ENCODE measurements at regions not wholly inside any gene's neighbourhood (a gene's known extent, or its start where the extent isn't known, plus 50 kb on each side); places are given as distances from the start of the nearest gene placed in this dataset.
"Not testable (repeated sequence)": the region's sequence is repeated elsewhere in the genome, so short reads cannot be mapped to it uniquely, and the experiment has no call there.

DNA sequence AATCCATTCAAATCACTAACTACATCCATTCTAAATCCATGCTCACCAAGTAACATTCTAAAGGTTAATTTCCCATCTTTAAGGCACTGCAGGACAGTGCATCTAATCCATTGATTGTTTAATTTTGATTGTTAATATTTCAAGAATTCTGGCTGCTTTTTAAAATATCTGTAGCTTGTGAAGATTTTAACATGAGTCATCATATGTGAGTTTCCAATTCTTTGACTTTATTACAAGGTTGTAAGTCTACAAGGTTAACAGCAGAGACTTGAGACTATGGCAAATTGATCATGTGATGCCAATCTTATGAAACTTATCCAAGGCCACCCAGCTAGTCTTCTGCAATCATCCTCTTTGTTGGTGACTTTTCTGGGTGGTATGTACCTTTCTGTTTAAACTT is 349.2 kb upstream of the ZC3H15 start:
- no peaks in the 10 kb centered on the region for H4K20me1 ChIP-seq
- no peaks in the 10 kb centered on the region for H3K36me3 ChIP-seq
- no peak for TF ChIP-seq Cebpa-rat (IDR thresholded peaks at IDR 0.05)
- H3K4me3 ChIP-seq, result no peak overlapping the region
- no peaks in the 10 kb centered on the region for H3K4me1 ChIP-seq
- no peak overlapping the region for H3K4me2 ChIP-seq
- H3K27ac ChIP-seq, result no peak overlapping the region
- no peaks in the 10 kb centered on the region for H3K27me3 ChIP-seq
- H3K9ac ChIP-seq, result no peak overlapping the region
- no peaks in the 10 kb centered on the region for H3K9me3 ChIP-seq

DNA sequence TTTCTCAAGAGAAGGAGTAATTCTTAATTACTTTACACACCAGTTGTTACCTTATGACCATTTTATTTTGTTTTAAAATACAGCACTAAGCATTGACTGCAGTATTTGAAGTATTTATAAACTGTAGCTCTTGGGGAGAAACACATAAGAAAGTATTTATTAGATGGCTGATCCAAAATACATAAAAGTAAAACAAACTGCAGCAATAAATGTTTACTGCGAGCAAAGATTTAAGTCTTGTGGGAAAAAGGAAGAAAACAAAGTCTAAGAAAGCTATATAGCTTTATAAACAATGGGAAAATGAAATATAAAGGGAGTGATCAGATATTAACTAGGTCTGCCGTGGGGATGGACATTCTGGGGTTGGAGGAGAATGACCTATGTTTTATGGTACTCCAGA is 347.2 kb upstream of the ZC3H15 start:
- Histone ChIP-seq H3K4me2 (no peak overlapping the region), H3K4me3 (no peak overlapping the region), H3K9ac (no peak overlapping the region), H4K20me1 (no peaks in the 10 kb centered on the region), H3K4me1 (no peaks in the 10 kb centered on the region), H3K36me3 (no peaks in the 10 kb centered on the region), H3K27me3 (no peaks in the 10 kb centered on the region), H3K27ac (no peak overlapping the region), H3K9me3 (no peaks in the 10 kb centered on the region)
- TF ChIP-seq Cebpa-rat (IDR thresholded peaks at IDR 0.05), result no peak

DNA sequence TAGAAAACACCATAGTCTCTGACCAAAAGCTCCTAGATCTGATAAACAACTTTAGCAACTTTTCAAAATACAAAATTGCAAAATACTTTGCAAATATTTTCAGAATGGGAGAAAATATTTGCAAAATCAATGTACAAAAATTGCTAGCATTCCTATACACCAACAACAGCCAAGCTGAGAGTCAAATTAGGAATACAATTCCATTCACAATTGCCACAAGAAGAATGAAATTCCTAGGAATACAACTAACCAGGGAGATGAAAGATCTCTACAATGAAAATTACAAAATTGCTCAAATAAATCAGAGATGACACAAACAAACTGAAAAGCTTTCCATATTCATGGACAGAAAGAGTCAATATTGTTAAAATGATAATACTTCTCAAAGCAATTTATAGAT is 327.0 kb upstream of the ZC3H15 start:
- no peak overlapping the region for H3K27ac ChIP-seq
- H3K4me2 ChIP-seq, result no peak overlapping the region
- H3K9me3 ChIP-seq, result peaks cover 55% of the 10 kb centered on the region
- H3K4me1 ChIP-seq, result no peaks in the 10 kb centered on the region
- H3K27me3 ChIP-seq, result no peaks in the 10 kb centered on the region
- H3K9ac ChIP-seq, result no peak overlapping the region
- H3K36me3 ChIP-seq, result no peaks in the 10 kb centered on the region
- TF ChIP-seq Cebpa-rat (IDR thresholded peaks at IDR 0.05), result no peak
- H4K20me1 ChIP-seq, result no peaks in the 10 kb centered on the region
- no peak overlapping the region for H3K4me3 ChIP-seq

DNA sequence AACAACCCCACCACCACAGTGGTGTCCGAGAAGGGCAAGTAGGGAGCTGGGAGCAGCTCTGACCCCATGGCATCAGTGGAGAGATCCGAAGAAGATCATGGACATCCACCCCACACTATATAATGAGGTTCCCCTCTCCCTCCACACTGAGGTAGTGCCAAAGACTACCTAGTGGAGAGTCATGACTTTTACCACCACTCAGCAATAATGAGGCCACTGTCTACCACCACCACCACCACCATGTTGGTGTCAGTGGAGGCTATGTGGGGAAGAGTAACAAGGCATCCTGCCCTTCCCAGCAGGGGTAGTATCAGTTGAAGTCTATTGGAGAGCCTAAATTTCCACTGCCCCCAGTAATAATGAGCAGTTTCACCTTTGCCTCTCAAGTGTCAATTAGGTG is 321.7 kb upstream of the ZC3H15 start:
- no peaks in the 10 kb centered on the region for H3K27me3 ChIP-seq
- H4K20me1 ChIP-seq, result no peaks in the 10 kb centered on the region
- 0 out of 2 replicates have a peak, but pooled peaks cover 5% of the 10 kb centered on the region for H3K36me3 ChIP-seq
- no peak overlapping the region for H3K4me3 ChIP-seq
- no peak overlapping the region for H3K4me2 ChIP-seq
- H3K9me3 ChIP-seq, result peaks cover 27% of the 10 kb centered on the region
- no peak overlapping the region for H3K27ac ChIP-seq
- TF ChIP-seq Cebpa-rat (IDR thresholded peaks at IDR 0.05), result no peak
- H3K9ac ChIP-seq, result no peak overlapping the region
- no peaks in the 10 kb centered on the region for H3K4me1 ChIP-seq

DNA sequence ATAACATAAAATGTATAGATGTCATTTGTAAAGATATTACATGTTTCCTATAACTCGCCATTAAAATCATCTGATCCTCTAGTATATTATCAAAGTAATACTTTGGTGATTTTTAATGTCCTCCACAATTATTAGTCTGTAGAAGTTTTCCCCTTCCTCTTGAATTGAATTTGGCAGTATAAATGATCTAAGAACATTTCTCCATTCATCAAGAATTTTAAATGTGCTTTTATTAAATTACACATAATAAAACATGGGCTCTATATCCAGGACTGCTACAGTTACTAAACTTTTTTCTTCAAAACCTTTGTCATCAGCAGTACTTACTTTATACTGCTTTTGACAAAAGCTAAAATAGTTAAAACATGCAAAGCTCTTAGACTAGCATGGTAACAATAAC is 315.4 kb upstream of the ZC3H15 start:
- Histone ChIP-seq H3K4me1 (no peaks in the 10 kb centered on the region), H3K27me3 (no peaks in the 10 kb centered on the region), H3K4me3 (no peak overlapping the region), H4K20me1 (no peaks in the 10 kb centered on the region), H3K9me3 (peaks cover 10% of the 10 kb centered on the region), H3K4me2 (no peak overlapping the region), H3K27ac (no peak overlapping the region), H3K9ac (no peak overlapping the region), H3K36me3 (no peaks in the 10 kb centered on the region; the same call in 1 of the 2 replicates)
- no peak for TF ChIP-seq Cebpa-rat (IDR thresholded peaks at IDR 0.05)

DNA sequence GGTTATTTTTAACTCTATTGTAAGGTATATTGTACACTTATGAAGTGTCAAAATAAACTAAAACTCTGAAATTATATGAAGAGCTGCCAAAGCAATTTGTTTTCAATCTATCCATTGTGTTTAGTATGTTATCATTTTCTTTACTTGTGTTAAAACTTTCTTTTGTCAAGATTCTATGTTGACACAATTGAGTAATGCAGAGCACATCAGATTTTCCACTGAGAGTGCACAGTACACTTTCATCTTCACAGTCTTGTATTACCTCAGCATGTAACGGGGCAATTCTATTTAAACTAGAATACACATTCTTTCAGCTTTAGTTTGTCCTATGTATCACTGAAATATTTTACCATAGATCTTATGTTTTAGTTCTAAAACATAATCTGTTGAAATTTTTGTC is 304.4 kb upstream of the ZC3H15 start:
- H3K27ac ChIP-seq, result no peak overlapping the region
- no peaks in the 10 kb centered on the region for H4K20me1 ChIP-seq
- H3K36me3 ChIP-seq, result no peaks in the 10 kb centered on the region
- H3K9ac ChIP-seq, result no peak overlapping the region
- no peak overlapping the region for H3K4me3 ChIP-seq
- no peaks in the 10 kb centered on the region for H3K4me1 ChIP-seq
- H3K4me2 ChIP-seq, result no peak overlapping the region
- H3K27me3 ChIP-seq, result no peaks in the 10 kb centered on the region
- TF ChIP-seq Cebpa-rat (IDR thresholded peaks at IDR 0.05), result no peak
- peaks cover 6% of the 10 kb centered on the region for H3K9me3 ChIP-seq

DNA sequence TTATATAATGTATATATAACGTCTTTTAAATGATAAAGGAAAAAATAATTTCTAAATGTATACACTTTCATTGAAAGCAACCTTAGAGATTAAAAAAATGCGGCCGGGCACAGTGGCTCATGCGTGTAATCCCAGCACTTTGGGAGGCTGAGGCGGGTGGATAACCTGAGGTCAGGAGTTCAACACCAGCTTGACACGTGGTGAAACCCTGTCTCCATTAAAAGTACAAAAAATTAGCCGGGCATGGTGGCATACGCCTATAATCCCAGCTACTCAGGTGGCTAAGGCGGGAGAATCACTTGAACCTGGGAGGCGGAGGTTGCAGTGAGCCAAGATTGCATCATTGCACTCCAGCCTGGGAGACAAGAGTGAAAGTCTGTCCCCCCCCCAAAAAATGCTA is 303.7 kb upstream of the ZC3H15 start:
- not testable (repeated sequence) for H3K4me1 ChIP-seq, H3K27me3 ChIP-seq, H3K9me3 ChIP-seq, H4K20me1 ChIP-seq, H3K27ac ChIP-seq, H3K36me3 ChIP-seq, H3K4me2 ChIP-seq, H3K4me3 ChIP-seq, H3K9ac ChIP-seq

DNA sequence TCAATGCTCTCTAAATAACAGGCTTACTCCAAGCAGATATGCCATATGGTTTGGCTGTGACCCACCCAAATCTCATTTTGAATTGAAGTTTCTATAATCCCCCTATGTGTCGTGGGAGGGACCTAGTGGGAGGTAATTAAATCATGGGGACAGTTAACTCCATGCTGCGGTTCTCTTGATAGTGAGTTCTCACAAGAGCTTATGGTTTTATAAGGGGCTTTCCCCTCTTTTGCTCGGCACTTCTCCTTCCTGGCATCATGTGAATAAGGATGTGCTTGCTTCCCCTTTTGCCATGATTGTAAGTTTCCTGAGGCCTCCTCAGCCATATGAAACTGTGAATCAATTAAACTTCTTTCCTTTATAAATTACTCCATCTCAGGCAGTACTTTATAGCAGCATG is 302.7 kb upstream of the ZC3H15 start:
- H3K9me3 ChIP-seq, result peaks cover 8% of the 10 kb centered on the region
- no peak overlapping the region for H3K4me3 ChIP-seq
- no peaks in the 10 kb centered on the region for H3K36me3 ChIP-seq
- no peaks in the 10 kb centered on the region for H3K27me3 ChIP-seq
- H3K9ac ChIP-seq, result no peak overlapping the region
- no peaks in the 10 kb centered on the region for H3K4me1 ChIP-seq
- no peak overlapping the region for H3K4me2 ChIP-seq
- no peaks in the 10 kb centered on the region for H4K20me1 ChIP-seq
- no peak for TF ChIP-seq Cebpa-rat (IDR thresholded peaks at IDR 0.05)
- no peak overlapping the region for H3K27ac ChIP-seq

DNA sequence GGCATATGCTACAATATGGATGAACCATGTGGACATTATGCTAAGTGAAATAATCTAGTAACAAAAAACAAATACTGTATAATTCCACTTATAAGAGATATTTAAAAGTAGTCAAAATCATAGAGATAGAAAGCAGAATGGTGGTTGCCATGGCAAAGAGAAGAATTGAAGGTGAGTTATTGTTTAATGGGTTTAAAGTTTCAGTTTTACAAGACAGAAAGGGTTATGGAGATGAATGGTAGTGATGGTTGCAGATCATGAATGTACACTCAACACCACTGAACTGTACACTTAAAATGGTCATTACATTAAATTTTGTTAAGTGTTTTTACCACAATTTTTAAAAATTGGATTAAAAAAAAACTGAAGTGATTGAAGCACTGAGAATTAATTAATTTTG is 298.2 kb upstream of the ZC3H15 start:
- TF ChIP-seq Cebpa-rat (IDR thresholded peaks at IDR 0.05), result no peak
- H3K4me3 ChIP-seq, result no peak overlapping the region
- H3K27ac ChIP-seq, result no peak overlapping the region
- no peaks in the 10 kb centered on the region for H3K4me1 ChIP-seq
- no peaks in the 10 kb centered on the region for H4K20me1 ChIP-seq
- no peak overlapping the region for H3K4me2 ChIP-seq
- no peak overlapping the region for H3K9ac ChIP-seq
- no peaks in the 10 kb centered on the region for H3K27me3 ChIP-seq
- H3K36me3 ChIP-seq, result no peaks in the 10 kb centered on the region
- H3K9me3 ChIP-seq, result peaks cover 23% of the 10 kb centered on the region

DNA sequence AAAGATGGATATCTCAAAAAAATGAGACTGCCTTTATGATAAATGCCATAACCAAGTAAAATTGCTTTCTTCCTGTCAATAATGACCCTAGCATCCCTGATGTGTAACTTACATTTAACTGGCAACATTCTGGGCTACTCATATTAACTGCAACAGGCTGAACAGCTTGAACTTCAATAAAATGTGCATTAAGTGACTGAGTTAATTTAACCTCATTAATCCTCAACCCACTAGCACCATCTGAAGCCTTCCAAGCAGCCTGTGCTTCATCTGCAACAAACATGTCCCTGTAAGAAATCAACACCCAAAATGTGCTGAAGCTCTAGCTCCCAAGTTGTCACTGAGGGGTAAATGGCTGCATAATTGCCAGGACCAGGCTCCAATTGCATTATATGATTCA is 296.2 kb upstream of the ZC3H15 start:
- no peak overlapping the region for H3K4me3 ChIP-seq
- H3K9ac ChIP-seq, result no peak overlapping the region
- H3K4me2 ChIP-seq, result no peak overlapping the region
- no peaks in the 10 kb centered on the region for H3K27me3 ChIP-seq
- no peak for TF ChIP-seq Cebpa-rat (IDR thresholded peaks at IDR 0.05)
- H3K9me3 ChIP-seq, result peaks cover 23% of the 10 kb centered on the region
- H3K36me3 ChIP-seq, result no peaks in the 10 kb centered on the region
- no peak overlapping the region for H3K27ac ChIP-seq
- H3K4me1 ChIP-seq, result no peaks in the 10 kb centered on the region
- no peaks in the 10 kb centered on the region for H4K20me1 ChIP-seq

DNA sequence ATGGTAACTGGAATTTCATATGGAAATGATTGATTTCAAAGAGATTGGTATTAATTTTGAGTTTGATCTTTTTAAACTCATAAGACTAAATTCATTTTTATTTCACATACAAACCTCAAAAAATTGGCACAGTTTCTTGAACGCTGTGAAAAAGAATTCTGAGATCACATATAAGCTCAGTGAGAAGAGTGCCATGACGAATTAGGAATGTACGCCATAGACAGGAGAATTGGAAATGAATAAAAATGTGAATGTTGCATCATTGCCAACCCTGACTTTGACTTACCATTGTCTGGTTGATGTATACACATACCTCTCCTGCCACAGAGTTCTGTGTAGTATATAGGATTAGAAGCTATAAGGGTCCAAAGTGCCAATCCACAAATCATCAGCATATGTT is 290.4 kb upstream of the ZC3H15 start:
- Histone ChIP-seq H3K4me3 (no peak overlapping the region), H3K9ac (no peak overlapping the region), H3K9me3 (peaks cover 15% of the 10 kb centered on the region), H3K27me3 (no peaks in the 10 kb centered on the region), H4K20me1 (no peaks in the 10 kb centered on the region), H3K36me3 (no peaks in the 10 kb centered on the region), H3K4me1 (no peaks in the 10 kb centered on the region), H3K4me2 (no peak overlapping the region), H3K27ac (no peak overlapping the region)
- no peak for TF ChIP-seq Cebpa-rat (IDR thresholded peaks at IDR 0.05)

All from BLaER1 (cell line).